ACC112 (cell line): ENCODE measurements at regions not wholly inside any gene's neighbourhood (a gene's known extent, or its start where the extent isn't known, plus 50 kb on each side); places are given as distances from the start of the nearest gene placed in this dataset.
"Not testable (repeated sequence)": the region's sequence is repeated elsewhere in the genome, so short reads cannot be mapped to it uniquely, and the experiment has no call there.

Experiments
- H2AFZ ChIP-seq: fragments of 200-600 bp; sonication (generic); one replicate; pipeline ENCODE4 v1.6.0; 2017; ENCODE audit warnings: antibody characterized with exemption, low read length; ENCODE audit not compliant: unreplicated experiment
- H3K27ac ChIP-seq: fragments of 200-600 bp; sonication (generic); 2 replicates; pipeline ENCODE4 v1.5.1; 2014; ENCODE audit warnings: low read depth, mild to moderate bottlenecking, antibody characterized with exemption, low read length, moderate library complexity
- H3K27me3 ChIP-seq: fragments of 200-600 bp; sonication (generic); 2 replicates; pipeline ENCODE4 v1.6.1; 2014; ENCODE audit warnings: mild to moderate bottlenecking, antibody characterized with exemption, low read length, moderate library complexity, mixed read lengths; ENCODE audit not compliant: insufficient read depth
- H3K36me3 ChIP-seq: fragments of 200-600 bp; sonication (generic); 2 replicates; pipeline ENCODE4 v1.6.1; 2016; ENCODE audit warnings: mild to moderate bottlenecking, antibody characterized with exemption, low read length, moderate library complexity, mixed read lengths; ENCODE audit not compliant: insufficient read depth
- H3K4me1 ChIP-seq: fragments of 200-600 bp; sonication (generic); one replicate; pipeline ENCODE4 v1.6.1; 2016; ENCODE audit warnings: low read length, mixed read lengths; ENCODE audit not compliant: insufficient read depth, unreplicated experiment, control insufficient read depth
- H3K4me3 ChIP-seq: fragments of 200-600 bp; sonication (generic); 2 replicates; pipeline ENCODE4 v1.5.1; 2014; ENCODE audit warnings: mild to moderate bottlenecking, low read depth, low read length
- H3K79me2 ChIP-seq: fragments of 200-600 bp; sonication (generic); one replicate; pipeline ENCODE4 v1.6.0; 2016; ENCODE audit warnings: low read length; ENCODE audit not compliant: control insufficient read depth, unreplicated experiment, insufficient read depth

GRCh38 chr14:96710060-96710666, 87.0 kb upstream of the VRK1 start:
- peaks cover 43% of the 10 kb centered on the region for H3K27me3 ChIP-seq
- H2AFZ ChIP-seq: no peak overlapping the region
- no peaks in the 10 kb centered on the region for H3K79me2 ChIP-seq
- H3K36me3 ChIP-seq: no peaks in the 10 kb centered on the region
- H3K4me1 ChIP-seq: no peaks in the 10 kb centered on the region
- H3K4me3 ChIP-seq: no peak overlapping the region
- no peak overlapping the region for H3K27ac ChIP-seq

- no peak overlapping the region for H3K4me3 ChIP-seq
- H3K36me3 ChIP-seq: no peaks in the 10 kb centered on the region
- H3K27me3 ChIP-seq: peaks cover 48% of the 10 kb centered on the region
- H3K27ac ChIP-seq: no peak overlapping the region
- H3K79me2 ChIP-seq: no peaks in the 10 kb centered on the region
- H2AFZ ChIP-seq: no peak overlapping the region
- no peaks in the 10 kb centered on the region for H3K4me1 ChIP-seq
Observed at GRCh38 chr14:96711559-96712267, 85.5 kb upstream of the VRK1 start.

GRCh38 chr14:96713426-96713825, 83.8 kb upstream of the VRK1 start:
- H3K27me3 ChIP-seq: peaks cover 50% of the 10 kb centered on the region
- H3K79me2 ChIP-seq: no peaks in the 10 kb centered on the region
- no peaks in the 10 kb centered on the region for H3K4me1 ChIP-seq
- H2AFZ ChIP-seq: no peak overlapping the region
- no peak overlapping the region for H3K4me3 ChIP-seq
- no peak overlapping the region for H3K27ac ChIP-seq
- H3K36me3 ChIP-seq: no peaks in the 10 kb centered on the region

GRCh38 chr14:96714537-96714936, 82.6 kb upstream of the VRK1 start:
- peaks cover 50% of the 10 kb centered on the region for H3K27me3 ChIP-seq
- H3K79me2 ChIP-seq, H3K4me3 ChIP-seq, H3K36me3 ChIP-seq, H3K4me1 ChIP-seq, H3K27ac ChIP-seq, H2AFZ ChIP-seq: not testable (repeated sequence)

- no peak overlapping the region for H3K27ac ChIP-seq
- no peaks in the 10 kb centered on the region for H3K4me1 ChIP-seq
- H2AFZ ChIP-seq: no peak overlapping the region
- H3K36me3 ChIP-seq: no peaks in the 10 kb centered on the region
- no peaks in the 10 kb centered on the region for H3K79me2 ChIP-seq
- H3K27me3 ChIP-seq: peaks cover 46% of the 10 kb centered on the region
- no peak overlapping the region for H3K4me3 ChIP-seq
Observed at GRCh38 chr14:96717116-96717515, 80.1 kb upstream of the VRK1 start.

- H2AFZ ChIP-seq: no peak overlapping the region
- H3K4me1 ChIP-seq: no peaks in the 10 kb centered on the region
- H3K27ac ChIP-seq: no peak overlapping the region
- H3K79me2 ChIP-seq: no peaks in the 10 kb centered on the region
- H3K4me3 ChIP-seq: no peak overlapping the region
- peaks cover 40% of the 10 kb centered on the region for H3K27me3 ChIP-seq
- H3K36me3 ChIP-seq: no peaks in the 10 kb centered on the region
Observed at GRCh38 chr14:96718407-96718806, 78.8 kb upstream of the VRK1 start.

- not testable (repeated sequence) for H3K27ac ChIP-seq, H3K4me1 ChIP-seq, H3K36me3 ChIP-seq, H3K4me3 ChIP-seq, H3K79me2 ChIP-seq, H2AFZ ChIP-seq
- peaks cover 24% of the 10 kb centered on the region for H3K27me3 ChIP-seq
Observed at GRCh38 chr14:96720702-96721101, 76.5 kb upstream of the VRK1 start.

- Histone ChIP-seq H3K27ac (no peak overlapping the region), H3K27me3 (peaks cover 20% of the 10 kb centered on the region), H3K4me1 (no peaks in the 10 kb centered on the region), H2AFZ (no peak overlapping the region), H3K79me2 (no peaks in the 10 kb centered on the region), H3K4me3 (no peak overlapping the region), H3K36me3 (no peaks in the 10 kb centered on the region)
Observed at GRCh38 chr14:96722736-96723135, 74.4 kb upstream of the VRK1 start.

GRCh38 chr14:96723946-96724345, 73.2 kb upstream of the VRK1 start:
- no peak overlapping the region for H2AFZ ChIP-seq
- no peak overlapping the region for H3K4me3 ChIP-seq
- H3K27me3 ChIP-seq: peaks cover 30% of the 10 kb centered on the region

GRCh38 chr14:96725232-96725631, 72.0 kb upstream of the VRK1 start:
- H3K27ac ChIP-seq: no peak overlapping the region
- H3K4me3 ChIP-seq: no peak overlapping the region
- no peaks in the 10 kb centered on the region for H3K79me2 ChIP-seq
- peaks cover 42% of the 10 kb centered on the region for H3K27me3 ChIP-seq
- H3K36me3 ChIP-seq: no peaks in the 10 kb centered on the region
- H2AFZ ChIP-seq: no peak overlapping the region
- H3K4me1 ChIP-seq: no peaks in the 10 kb centered on the region

More at GRCh38 chr14:96723946-96724345, 73.2 kb upstream of the VRK1 start:
- Histone ChIP-seq H3K79me2 (no peaks in the 10 kb centered on the region), H3K27ac (no peak overlapping the region), H3K4me1 (no peaks in the 10 kb centered on the region), H3K36me3 (no peaks in the 10 kb centered on the region)

GRCh38 chr14:96727073-96727472, 70.1 kb upstream of the VRK1 start:
- H3K36me3 ChIP-seq: no peaks in the 10 kb centered on the region
- no peak overlapping the region for H3K27ac ChIP-seq
- no peak overlapping the region for H2AFZ ChIP-seq
- peaks cover 51% of the 10 kb centered on the region for H3K27me3 ChIP-seq
- H3K4me1 ChIP-seq: no peaks in the 10 kb centered on the region
- no peaks in the 10 kb centered on the region for H3K79me2 ChIP-seq
- H3K4me3 ChIP-seq: no peak overlapping the region
